ENCODE measurements at regions not wholly inside any gene's neighbourhood (a gene's known extent, or its start where the extent isn't known, plus 50 kb on each side); places are given as distances from the start of the nearest gene placed in this dataset.

DNA sequence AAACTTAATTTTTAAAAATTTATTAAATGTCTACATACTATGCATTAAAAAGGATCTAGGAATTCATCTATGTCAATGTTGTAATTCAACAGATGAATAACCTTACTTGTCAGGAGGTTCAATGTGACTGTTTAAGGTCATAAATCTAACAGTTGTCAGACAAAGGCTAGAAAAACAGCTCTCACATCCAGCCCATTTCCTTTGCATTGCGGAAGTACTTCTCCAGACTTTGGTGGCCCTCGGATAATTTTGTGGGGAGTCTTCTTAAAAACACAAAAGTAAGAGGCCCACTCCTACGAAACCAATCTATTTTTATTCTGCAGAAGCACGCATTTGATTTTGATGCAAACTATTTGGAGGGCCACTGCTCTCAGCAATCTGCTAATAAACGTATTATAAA is 122.6 kb upstream of the CHRM3 start:
- DNase-seq, result no peak

DNA sequence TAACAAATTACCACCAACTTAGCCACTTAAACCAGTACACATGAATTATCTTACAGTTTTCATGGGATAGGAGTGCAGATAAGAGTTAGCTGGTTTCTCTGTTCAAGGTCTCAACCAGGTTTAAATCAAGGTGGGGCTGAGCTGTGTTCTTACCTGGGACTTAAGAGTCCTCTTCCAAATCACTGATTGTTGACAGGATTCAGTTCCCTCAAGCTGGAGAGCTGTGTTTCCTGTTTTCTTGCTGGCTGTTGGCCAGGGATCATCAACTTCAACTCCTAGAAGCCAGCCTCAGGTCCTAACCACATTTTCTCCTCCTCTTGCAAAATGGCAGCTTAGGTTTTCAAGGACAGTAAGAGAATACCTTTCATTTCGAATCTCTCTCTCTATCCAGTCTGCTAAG is 123.8 kb upstream of the CHRM3 start:
- no peak for DNase-seq

DNA sequence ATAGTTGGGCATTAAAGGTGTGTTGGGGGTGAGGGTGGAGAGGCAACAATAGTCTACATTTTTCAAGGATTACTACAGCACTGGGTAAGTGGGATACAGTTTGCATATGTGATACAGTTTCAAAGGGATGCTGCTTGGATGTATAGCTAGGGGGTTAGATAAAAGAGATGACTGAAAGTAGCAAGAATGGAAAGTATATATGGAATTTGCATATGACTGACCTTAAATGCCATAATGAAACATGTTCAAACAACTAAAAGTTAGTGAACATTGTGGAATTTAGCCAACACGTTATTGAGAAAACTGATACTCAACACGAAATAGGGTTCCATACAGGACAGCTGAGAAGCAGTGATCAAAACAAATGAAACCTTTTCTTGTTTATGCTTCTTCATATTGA is 124.8 kb upstream of the CHRM3 start:
- no peak for DNase-seq

DNA sequence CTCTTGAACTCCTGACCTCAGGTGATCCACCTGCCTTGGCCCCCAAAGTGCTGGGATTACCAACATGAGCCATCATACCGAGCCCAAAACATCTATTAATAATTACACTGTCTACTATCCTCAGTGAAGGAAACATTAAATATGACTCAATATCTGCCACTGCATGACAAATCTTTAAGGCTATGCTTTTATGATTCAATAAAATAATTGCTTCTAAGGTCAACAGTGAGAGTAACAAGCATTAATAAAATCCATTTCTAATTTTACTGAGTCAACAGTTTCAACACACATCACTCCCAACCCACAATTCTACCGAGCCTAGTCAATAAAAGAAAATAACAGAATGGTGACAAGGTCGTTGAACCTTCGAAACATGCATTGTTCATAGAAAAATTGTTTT is 125.5 kb upstream of the CHRM3 start:
- DNase-seq, result no peak

DNA sequence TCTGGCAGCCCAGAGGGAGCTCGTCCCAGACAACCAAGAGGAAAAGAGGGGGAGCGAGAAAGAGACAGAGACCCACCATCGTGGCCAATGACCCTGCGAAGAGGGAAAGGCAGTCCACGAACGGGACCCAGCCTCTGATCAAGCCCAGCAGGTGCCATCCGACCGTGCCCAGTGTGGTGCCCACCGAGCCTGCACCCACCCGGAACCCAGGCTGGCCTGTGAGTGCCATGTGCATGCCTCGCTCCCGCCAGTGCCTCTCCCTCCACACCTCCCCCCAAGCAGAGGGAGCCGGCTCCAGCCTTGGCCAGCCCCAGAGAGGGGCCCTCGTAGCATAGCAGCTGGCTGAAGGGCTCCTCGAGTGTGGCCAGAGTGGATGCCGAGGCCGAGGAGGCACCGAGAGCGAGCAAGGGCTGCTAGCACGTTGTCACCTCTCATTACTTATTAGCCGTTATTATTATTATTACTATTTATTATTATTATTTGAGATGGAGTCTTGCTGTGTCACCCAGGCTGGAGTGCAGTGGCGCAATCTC is 130.7 kb upstream of the CHRM3 start:
- no peak for DNase-seq

DNA sequence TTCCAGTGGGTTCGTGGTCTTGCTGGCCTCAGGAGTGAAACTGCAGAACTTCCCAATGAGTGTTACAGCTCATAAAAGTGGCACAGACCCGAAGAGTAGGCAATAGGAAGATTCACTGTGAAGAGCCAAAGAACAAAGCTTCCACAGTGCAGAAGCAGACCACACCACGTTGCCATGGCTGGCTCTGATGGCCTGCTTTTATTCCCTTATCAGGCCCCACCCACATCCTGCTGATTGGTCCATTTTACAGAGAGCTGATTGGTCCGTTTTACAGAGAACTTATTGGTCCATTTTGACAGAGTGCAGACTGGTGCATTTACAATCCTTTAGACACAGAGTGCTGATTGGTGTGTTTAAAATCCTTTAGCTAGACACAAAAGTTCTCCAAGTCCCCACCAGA is 131.4 kb upstream of the CHRM3 start:
- no peak for DNase-seq

DNA sequence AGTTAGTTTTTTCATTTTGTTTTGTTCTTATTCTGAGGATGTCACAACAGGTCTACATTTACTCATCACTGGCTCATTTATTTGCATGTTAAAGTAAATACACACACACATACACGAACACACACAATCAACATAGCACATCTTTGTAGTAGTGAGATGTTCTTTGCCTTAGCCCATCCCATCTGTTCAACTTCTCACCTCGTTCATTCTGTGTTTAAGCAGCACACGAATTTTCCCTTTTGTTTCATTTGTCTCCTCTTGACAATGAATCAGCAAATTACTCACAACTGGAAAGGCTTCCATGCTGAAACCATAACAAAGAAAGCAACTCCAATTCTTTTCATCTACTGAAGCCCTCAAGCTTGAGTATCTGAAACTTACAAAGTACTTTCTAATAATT is 133.3 kb upstream of the CHRM3 start:
- no peak for DNase-seq

DNA sequence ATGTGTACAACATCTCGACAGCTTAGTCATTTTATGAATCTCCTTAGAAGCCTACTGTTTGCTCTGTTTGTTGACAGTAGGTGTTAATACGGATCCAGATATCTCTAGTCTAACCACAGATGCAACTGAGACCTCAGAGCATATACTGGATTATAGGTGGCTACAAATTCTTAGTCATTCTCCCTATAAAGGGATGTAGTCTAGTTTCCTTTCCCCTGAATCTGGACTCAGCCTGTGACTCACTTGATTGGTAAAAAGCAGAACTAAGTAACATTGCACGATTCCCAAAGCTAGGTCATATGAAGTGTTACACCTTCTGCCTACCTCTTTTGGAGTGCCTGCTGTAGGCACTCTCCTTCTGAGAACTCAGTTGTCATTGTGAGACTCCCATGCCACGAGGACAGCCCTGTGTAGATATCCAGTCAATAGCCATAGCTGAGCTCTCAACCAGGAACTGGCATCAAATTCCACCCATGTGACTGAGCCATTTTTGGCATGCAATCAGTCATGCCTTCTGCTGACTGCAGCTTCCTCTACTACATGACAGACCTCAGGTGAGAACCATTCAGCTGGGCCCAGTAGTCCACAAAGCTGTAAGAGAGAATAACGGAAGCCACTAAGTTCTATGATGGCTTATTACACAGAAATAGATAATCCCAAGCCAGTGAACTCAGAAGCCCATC is 135.9 kb upstream of the CHRM3 start:
- DNase-seq, result no peak

DNA sequence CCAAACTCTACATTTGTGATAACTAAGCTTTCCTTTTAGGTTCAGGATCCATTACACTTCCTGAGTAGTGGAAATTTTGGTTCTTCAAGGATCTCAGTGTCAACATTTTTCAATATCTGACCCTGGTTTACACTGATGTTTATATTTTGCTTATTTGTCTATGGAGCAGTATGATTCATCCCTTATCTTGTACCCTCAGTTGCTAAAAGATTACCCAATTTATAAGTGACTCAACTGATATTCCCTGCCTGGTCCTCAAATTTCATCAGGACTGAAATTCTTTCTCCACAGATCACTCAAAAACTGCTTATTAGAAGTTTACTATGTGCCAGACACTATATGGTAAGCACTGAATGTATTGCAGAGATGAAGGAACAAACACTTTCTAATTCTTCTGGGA is 139.1 kb upstream of the CHRM3 start:
- no peak for DNase-seq

DNA sequence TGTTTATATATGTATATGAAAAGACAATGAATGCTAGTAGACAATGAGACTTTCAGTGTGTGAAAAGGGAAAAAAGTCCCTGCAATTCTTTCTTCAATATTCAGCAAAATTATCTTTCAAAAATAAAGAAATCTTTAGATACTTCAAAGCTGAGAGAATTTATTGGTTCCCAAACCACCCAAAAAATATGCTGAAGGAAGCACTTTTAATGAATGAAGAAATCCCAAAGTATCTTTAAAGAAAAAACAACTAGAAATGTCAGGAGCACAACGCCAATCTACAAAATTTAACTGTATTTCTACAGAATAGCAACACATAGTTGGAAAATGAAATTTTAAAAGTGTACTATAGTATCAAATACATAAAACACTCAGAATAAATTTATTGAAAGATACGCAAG is 142.3 kb upstream of the CHRM3 start:
- DNase-seq, result no peak

DNA sequence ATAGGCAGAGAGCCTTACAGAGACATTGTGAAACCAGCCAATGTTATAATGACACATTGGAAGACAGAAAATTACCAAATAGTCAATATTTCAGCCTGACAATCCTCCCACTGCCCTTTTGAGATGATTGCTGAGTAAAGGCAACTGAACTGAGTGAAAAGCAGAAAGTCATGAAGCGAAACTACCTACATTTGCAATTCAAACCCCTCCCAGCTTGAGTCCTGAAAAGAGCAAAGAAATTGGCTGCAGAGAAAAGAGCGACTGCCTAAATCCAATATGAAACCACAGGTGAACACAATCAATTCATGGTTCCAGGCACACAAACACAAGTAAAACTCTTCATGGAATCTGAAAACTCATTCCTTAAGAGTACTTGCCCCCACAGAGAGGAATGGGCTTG is 143.4 kb upstream of the CHRM3 start:
- no peak for DNase-seq

DNA sequence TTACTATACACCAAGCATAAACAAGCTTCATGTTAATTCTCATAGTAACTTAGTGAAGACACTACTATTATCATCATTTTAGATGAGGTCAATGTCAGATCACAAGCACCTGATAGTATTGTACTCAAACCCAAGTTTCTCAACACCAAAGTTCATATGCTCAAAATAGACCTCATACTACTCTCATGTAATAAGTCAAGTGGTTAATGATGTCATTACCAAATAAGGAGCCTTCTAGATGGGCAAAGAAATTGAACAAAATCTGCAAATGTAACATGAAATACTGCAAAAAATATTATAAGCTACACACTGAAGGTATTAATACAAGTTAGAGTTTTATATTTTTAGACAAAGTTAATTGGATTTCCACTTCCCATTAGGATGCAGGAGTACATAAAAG is 144.0 kb upstream of the CHRM3 start:
- DNase-seq, result no peak

DNA sequence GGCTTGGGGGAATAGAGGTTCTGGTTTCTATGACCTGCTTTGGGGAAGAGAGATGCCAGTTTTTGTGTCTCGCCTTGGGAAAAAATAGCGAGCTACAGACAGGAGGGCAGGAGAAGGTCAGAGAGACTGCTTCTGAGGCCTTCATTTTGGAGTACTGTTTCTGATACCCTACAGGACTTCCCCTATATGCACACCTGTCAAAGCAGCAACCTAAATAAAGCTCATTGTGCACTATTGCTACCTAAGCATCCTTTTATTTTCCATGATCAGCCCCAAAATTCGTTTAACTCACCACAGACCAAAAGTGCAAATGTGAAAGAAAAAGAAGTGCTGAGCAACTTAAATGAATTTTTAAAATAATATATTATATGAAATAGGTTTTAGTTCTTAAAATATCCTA is 145.6 kb upstream of the CHRM3 start:
- no peak for DNase-seq

DNA sequence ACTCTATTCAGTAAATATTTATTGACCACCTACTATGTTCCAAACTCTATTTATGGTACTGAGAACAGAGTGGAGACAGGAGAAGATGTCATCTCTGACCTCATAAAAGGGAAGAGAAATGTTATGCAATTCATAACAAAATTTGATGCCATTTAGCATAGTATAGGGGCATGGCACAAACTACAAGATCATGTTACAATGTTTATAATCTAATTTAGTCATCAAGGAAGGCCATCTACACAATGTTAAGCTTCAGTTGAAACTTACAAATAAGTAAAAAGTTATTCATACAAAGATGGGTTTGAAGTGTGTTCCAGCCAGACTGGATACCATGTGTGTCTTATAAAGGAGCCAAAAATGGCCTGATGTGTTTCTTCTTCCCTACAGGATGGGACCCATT is 146.8 kb upstream of the CHRM3 start:
- no peak for DNase-seq

DNA sequence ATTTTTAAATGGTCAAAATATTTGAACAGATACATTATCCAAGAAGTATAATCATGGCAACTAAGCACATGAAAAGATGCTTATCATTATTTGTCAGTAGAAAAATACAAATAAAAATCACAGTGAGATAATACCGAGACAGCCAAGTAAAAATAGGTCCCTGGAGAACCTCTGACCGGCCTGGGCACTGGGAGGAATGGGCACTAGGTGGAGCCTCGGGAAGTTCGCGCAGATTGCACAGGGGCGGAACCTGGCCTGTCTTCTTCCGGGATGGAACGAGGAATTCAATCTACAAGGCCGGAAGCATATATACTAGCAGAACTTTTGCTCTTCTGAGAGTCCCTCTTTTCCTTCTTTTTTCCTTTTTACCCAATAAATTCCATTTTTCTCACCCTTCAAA is 148.5 kb upstream of the CHRM3 start:
- no peak for DNase-seq

DNA sequence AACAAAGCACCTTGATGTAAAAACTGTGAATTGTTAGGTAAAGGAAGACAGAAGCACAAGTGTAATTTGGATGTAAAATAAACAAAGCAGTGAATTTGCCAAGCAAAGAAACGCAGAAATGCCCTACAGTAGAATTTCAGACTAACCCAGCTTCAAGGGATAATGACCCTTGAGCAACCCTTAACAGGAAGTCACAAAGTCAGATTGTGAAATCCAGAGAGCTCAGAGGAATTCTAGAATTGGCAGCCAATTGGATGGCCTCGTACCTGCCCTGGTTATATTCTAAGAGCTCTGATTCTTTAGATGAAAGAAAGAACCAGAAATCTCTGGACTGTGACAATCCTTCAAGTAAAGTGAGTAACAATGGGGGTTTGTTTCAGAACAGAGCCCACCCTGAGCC is 152.7 kb upstream of the CHRM3 start:
- no peak for DNase-seq

DNA sequence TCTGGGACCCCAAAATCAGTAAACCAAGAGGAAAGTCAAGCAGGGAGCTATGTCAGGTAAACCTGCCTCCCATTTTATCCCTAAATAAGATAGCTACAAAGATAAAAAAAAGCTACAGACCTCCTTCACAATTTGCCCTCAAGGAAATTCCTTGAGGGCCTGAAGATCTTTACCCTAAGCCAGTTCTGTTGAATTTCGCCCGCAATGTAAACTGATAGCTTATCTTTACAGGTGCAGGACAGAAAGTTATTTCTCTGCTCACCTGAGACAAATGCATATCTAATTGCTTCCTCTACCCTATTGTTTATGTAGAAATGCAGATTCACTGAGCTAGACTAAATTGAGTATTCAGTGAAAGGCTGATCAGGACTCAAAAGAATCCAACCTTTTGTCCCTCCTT is 153.4 kb upstream of the CHRM3 start:
- DNase-seq, result no peak

DNA sequence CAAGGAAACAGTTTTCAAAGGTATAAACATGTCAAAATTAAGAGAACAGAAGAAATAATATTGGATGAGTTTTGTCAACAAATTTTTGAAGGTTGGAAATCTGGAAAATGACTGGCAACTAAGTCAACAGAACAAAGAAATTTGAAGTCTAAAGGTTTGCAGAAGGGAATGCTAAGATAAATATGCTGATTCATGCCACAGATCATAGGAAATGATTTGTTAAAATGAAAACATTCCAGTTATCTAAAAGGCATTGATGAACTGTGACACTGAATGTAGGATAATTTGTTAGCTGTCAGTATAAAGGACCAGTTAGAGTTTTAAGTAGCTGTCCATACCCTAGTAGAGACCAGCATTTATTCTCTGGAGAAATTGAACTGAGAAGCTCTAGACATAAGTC is 157.9 kb upstream of the CHRM3 start:
- no peak for DNase-seq

DNA sequence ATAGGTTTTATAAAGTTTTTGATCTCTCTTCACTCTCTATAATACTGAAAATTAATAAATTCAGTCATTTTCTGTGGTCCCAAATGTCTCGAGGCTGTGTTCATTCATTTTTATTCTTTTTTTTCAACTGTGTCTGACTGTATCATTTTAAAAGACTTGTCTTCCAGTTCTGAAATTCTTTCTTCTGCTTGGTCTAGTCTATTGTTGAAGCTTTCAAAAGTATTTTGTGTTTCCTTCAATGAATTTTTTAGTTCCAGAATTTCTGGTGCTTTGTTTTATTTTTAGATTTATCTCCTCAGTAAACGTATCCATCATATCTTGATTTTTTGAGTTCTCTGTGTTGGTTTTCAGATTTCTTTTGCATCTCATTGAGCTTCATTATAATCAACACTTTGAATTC is 161.0 kb upstream of the CHRM3 start:
- no peak for DNase-seq

DNA sequence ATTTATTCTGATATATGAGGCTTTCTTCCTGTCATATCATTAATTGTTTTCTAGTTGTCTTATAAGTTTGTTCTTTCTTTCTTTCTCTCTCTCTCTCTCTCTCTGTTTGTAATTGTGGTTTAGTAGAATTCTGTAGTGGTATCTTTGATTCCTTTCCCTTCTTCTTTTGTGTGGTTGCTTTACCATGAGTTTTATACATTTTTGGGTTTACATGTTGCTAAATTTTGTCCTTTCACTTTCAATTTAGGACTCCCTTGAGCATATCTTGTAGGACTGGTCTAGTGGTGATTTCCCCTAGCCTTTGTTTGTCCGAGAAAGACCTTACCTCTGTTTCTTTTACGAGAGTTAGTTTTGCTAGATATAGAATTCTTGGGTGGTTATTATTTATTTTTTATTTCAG is 162.3 kb upstream of the CHRM3 start:
- DNase-seq, result no peak

DNA sequence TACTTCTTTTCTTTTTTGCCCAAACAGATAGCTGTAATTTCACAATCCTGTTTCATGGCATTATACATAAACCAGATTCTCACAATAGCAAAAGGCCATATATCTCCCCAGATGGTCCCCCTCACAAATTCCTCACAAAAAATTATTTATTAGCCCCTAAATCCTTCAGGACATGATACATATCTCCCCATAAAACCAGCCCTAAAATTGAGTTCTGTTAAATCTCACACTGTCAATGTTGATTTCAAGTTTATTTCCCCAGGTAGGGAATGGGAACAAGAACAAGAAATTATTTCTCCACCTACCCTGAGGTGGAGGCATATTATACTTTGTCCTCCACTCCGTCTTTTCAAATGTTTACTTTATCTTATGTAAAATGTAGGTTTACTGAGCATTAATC is 163.4 kb upstream of the CHRM3 start:
- no peak for DNase-seq

DNA sequence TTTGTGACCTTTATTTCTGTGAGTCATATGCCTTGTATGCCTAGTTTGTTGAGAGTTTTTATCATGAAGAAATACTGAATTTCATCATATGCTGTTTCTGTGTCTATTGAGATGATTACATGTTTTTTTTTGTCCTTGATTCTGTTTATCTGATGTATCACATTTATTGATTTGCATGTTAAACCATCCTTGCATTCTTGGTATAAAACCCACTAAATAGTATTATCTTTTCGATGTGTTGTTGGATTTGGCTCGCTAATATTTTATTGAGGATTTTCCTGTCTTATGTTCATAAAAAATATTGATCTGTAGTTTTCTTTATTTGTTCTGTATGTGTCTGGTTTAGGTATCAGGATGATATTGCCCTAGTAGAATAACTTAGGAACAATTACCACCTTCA is 164.7 kb upstream of the CHRM3 start:
- DNase-seq, result no peak

DNA sequence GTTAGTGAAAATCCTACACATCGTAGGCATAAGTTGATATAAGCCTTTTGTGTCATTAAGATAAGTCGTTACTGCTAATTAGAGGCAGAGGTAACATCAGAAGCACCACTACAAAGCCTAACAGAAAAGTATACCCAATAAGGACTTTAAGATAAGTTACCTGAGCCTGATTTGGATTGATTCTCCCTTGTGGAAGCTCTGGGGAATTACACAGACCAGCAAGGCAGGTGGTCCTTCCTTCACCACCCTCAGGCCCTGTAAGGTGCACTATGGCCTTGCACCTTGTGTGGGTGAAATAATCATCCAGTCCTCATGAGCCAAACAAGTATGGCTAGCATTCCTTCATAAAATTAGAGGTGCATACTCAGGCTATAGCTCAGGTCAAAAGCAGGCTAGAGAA is 166.7 kb upstream of the CHRM3 start:
- DNase-seq, result no peak

DNA sequence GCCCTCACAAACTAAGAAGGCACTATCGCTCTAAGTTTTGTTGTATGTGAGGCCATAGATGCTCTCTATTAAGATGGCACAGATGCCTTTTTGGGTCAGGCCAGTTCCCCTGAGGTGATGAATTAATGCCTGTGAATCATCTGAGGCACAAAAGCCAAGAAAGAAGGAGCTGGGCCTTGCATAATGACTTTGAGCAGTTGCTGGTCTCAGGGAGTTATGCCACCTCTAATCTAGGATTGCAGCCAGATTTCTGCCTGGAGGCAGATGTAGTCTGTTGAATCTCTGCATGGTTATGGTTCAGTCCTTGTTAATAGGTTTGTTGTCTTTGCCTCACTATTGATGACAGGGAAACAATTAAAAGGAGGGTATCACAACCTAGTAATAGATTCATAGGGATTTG is 168.1 kb upstream of the CHRM3 start:
- DNase-seq, result peak; percentile 9

DNA sequence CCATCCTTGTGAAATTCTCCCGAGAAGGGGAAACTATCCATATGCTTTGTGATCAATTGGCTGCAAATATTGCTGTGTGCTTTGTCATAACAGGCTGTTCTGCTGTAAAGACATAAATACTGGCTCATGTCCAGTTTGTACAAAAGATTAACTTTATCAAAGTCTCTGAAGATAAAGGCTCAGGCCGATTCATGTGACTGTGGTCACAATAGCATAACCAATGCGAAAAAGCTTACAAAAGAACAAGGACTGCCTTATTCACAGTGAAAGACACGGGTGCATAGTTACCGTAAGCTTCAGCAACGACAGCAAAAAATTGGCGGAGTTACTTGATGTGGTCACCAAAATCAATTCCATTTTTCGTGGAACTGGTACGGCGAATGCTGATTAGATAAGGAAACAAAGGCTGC is 173.6 kb upstream of the CHRM3 start:
- no peak for DNase-seq

DNA sequence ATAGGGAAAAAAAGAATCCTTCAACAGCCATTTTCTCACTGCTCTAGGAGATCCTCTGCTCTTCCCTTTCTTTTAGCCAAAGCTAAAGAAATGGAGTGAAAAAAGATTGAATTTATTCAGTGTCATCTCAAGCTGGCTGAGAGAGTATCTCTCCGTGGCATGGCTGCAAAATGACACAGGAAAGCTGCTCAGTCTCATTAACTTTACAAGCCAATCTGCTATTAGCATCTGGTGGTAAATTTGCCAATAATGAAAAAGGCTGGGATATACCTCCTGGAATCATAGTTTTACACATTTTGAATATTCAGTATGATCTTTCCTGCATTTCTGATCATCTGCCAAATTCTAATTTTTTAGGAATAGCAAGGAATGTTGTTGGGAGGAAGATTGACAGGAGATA is 176.8 kb upstream of the CHRM3 start:
- DNase-seq, result no peak

Measured in T1000 (cell line).